GM23338 (cell line): ENCODE measurements at regions not wholly inside any gene's neighbourhood (a gene's known extent, or its start where the extent isn't known, plus 50 kb on each side); places are given as distances from the start of the nearest gene placed in this dataset.

ENCODE experiments used
- CREB1 ChIP-seq: fragments of 250-450 bp; sonication (Bioruptor Pico); IDR thresholded peaks from 2 replicates; pipeline ENCODE4 v1.5.0; 2020; ENCODE audit warnings: low read depth, mild to moderate bottlenecking, moderate library complexity
- CTCF ChIP-seq, 2 experiments: fragments of 200-600 bp in 1 of 2; sonication (generic) in 1 of 2; conservative IDR thresholded peaks; 2 replicates each; pipeline versions ENCODE4 v1.5.1 to v1.6.1; 2016 to 2017; ENCODE audit warnings: antibody characterized with exemption in 2 of 2, low read depth in 2 of 2, mild to moderate bottlenecking in 2 of 2, moderate library complexity in 1 of 2
- EZH2 ChIP-seq: fragments of 200-600 bp; sonication (generic); IDR thresholded peaks from one replicate; pipeline ENCODE4 v1.8.0; 2017; ENCODE audit warnings: antibody characterized with exemption, mild to moderate bottlenecking, low read depth; ENCODE audit not compliant: unreplicated experiment
- EZH2phosphoT487 ChIP-seq: fragments of 200-600 bp; sonication (generic); IDR thresholded peaks from one replicate; pipeline ENCODE4 v1.8.1; 2018; ENCODE audit warnings: antibody characterized with exemption; ENCODE audit not compliant: unreplicated experiment
- JUNB ChIP-seq: IDR thresholded peaks from one replicate; pipeline ENCODE4 v1.6.1; 2016; ENCODE audit warnings: antibody characterized with exemption; ENCODE audit not compliant: unreplicated experiment
- POLR2AphosphoS5 ChIP-seq: IDR thresholded peaks from 2 replicates; pipeline ENCODE4 v1.6.1; 2016; ENCODE audit warnings: antibody characterized with exemption, low read depth
- REST ChIP-seq: IDR thresholded peaks from one replicate; pipeline ENCODE4 v1.6.1; 2018; ENCODE audit warnings: antibody characterized with exemption; ENCODE audit not compliant: unreplicated experiment
- ZNF114 ChIP-seq: fragments of 250-450 bp; sonication (Bioruptor Pico); IDR thresholded peaks from 2 replicates; pipeline ENCODE4 v1.5.0; 2020; ENCODE audit warnings: mild to moderate bottlenecking, moderate library complexity
- ZNF331 ChIP-seq: fragments of 250-450 bp; sonication (Bioruptor Pico); IDR thresholded peaks from 2 replicates; pipeline ENCODE4 v1.5.0; 2020; ENCODE audit warnings: low read depth, mild to moderate bottlenecking, moderate library complexity
- ZNF462 ChIP-seq: fragments of 250-450 bp; sonication (Bioruptor Pico); IDR thresholded peaks from 2 replicates; pipeline ENCODE4 v1.5.0; 2020; ENCODE audit warnings: mild to moderate bottlenecking, moderate library complexity

GRCh38 chr16:85535352-85536072, 77.6 kb upstream of the GSE1 start (continued):
- TF ChIP-seq ZNF462 (CRISPR knock-in tag) (no peak), EZH2phosphoT487 (no peak), POLR2AphosphoS5 (no peak), CTCF (conservative IDR thresholded peaks at IDR 0.05; ENCODE audit: low read depth in 2 of 2) (no peak), EZH2 (no peak), ZNF114 (CRISPR knock-in tag) (no peak), JUNB (no peak), ZNF331 (no peak), CREB1 (CRISPR knock-in tag) (no peak), REST (no peak)
